ENCODE measurements at regions not wholly inside any gene's neighbourhood (a gene's known extent, or its start where the extent isn't known, plus 50 kb on each side); places are given as distances from the start of the nearest gene placed in this dataset.

GRCh38 chr4:94395562-94395961, 52.9 kb upstream of the HPGDS start:
- TF ChIP-seq EZH2 (IDR thresholded peaks at IDR 0.05; ENCODE audit: borderline replicate concordance) (no peak), CTCF (IDR thresholded peaks at IDR 0.05; ENCODE audit: poor library complexity) (no peak), EZH2phosphoT487 (IDR thresholded peaks at IDR 0.05; ENCODE audit: low read depth, severe bottlenecking, unreplicated experiment) (no peak)

Data from hepatocyte (in vitro differentiated cells).